RWPE1 (cell line): ENCODE measurements at regions not wholly inside any gene's neighbourhood (a gene's known extent, or its start where the extent isn't known, plus 50 kb on each side); places are given as distances from the start of the nearest gene placed in this dataset.

ENCODE experiments used
- CTCF ChIA-PET: fragments of 350-600 bp; sonication (Branson Sonifier 250); formaldehyde crosslinking; extraction: SDS; loops from one replicate; lab custom pipeline; 2021; lab: Yijun Ruan, JAX
- POLR2A ChIA-PET: fragments of 400-600 bp; formaldehyde crosslinking; extraction: SDS; loops from one replicate; lab custom pipeline; 2020; ENCODE audit warnings: antibody characterized with exemption; ENCODE audit not compliant: low non-redundant PET; lab: Yijun Ruan, JAX
- DNase-seq: peaks from one replicate; pipeline ENCODE4 v3.0.0; 2012; ENCODE audit warnings: low spot score
- H3K27ac ChIP-seq: fragments of 450-650 bp; 2 replicates; pipeline ENCODE4 v1.5.1; 2017
- TF ChIP-seq, protein P1 (sequence below): fragments of 450-650 bp; conservative IDR thresholded peaks from 2 replicates; pipeline ENCODE4 v1.5.1; 2017; ENCODE audit warnings: low read depth, mild to moderate bottlenecking

DNA sequence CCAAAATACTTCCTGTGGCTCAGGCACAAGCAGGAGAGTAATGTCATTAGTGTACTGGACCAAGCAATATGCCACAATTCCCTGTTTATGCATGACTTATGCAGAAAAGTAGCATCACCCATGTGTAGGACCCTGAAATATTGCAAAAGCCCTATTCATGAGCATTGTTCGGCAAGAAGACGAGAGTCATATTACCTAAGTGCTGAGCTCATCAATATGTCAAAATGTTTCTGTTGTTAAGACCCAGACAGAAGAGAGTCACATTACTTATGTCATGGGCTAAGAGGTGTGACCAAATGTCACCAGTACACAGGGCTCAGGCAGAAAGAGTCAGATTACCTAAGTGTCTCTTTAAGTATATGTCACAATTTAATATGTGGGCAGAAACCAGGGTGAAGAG, 1172.6 kb upstream of the AMELY start:
- TF ChIP-seq, protein P1, sequence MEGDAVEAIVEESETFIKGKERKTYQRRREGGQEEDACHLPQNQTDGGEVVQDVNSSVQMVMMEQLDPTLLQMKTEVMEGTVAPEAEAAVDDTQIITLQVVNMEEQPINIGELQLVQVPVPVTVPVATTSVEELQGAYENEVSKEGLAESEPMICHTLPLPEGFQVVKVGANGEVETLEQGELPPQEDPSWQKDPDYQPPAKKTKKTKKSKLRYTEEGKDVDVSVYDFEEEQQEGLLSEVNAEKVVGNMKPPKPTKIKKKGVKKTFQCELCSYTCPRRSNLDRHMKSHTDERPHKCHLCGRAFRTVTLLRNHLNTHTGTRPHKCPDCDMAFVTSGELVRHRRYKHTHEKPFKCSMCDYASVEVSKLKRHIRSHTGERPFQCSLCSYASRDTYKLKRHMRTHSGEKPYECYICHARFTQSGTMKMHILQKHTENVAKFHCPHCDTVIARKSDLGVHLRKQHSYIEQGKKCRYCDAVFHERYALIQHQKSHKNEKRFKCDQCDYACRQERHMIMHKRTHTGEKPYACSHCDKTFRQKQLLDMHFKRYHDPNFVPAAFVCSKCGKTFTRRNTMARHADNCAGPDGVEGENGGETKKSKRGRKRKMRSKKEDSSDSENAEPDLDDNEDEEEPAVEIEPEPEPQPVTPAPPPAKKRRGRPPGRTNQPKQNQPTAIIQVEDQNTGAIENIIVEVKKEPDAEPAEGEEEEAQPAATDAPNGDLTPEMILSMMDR, result no peak
- CTCF ChIA-PET, result no interaction called here
- no peak for DNase-seq
- POLR2A ChIA-PET, result no interaction called here
- H3K27ac ChIP-seq, result no peak overlapping the region

DNA sequence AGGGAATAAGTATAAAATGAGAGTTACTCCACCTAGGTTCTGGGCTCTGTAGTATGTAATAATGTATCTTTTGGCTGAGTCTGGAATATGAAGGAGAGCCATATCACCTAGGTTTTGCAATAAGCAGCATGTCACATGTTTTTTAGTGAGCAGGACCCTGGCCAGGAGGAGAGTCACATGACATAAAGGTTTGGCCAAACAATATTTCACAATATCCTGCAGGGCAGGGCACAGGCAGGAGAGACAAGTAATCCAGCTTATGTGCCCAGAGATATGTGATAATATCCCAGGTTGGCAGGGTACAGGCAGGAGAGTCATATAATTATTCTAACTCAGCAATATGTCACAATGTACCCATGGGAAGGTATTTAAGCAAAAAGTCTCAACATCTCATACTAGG, 1169.6 kb upstream of the AMELY start:
- DNase-seq, result no peak
- TF ChIP-seq, protein P1, result no peak
- no peak overlapping the region for H3K27ac ChIP-seq
- CTCF ChIA-PET, result no interaction called here
- POLR2A ChIA-PET, result no interaction called here

DNA sequence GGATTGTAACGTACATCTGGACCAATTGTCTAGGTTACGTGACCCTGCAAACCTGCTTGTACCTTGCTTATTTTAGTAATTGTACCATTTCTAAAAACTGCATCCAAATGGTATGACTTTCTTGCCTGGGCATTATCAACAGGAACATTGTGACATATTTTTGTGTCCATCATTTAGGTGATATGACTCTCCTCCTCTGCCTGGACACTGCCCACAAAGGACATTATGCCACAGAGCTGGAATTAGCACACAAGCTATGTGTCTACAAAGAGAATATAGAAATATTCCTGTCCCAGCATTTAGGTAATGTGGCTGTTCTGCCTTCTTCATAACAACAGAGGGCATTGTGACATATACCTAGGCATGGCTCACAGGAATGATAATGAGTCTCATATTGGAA, 1153.7 kb upstream of the AMELY start:
- no peak overlapping the region for H3K27ac ChIP-seq
- DNase-seq, result no peak
- TF ChIP-seq, protein P1, result no peak
- ChIA-PET CTCF (no interaction called here), POLR2A (no interaction called here)

DNA sequence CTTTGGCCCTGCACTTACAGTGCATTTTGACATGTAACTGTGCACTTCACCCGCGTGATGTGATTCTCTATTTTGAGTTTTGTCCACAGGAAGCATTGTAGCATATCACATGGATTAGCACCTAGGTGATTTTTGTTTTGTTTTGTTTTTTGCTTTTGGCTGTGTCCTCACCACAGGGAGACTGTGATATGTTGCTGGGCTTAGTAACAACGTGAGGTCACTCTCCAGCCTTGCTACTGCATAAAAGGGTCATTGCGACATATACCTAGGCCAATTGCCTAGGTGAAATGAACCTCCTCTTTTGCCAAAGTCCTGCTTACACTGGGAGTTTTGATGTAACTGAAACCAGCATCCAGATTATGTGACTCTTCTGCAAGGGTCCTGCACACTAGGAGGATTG, 1152.9 kb upstream of the AMELY start:
- no peak overlapping the region for H3K27ac ChIP-seq
- TF ChIP-seq, protein P1, result no peak
- DNase-seq, result no peak
- CTCF ChIA-PET, result no interaction called here
- POLR2A ChIA-PET, result no interaction called here

DNA sequence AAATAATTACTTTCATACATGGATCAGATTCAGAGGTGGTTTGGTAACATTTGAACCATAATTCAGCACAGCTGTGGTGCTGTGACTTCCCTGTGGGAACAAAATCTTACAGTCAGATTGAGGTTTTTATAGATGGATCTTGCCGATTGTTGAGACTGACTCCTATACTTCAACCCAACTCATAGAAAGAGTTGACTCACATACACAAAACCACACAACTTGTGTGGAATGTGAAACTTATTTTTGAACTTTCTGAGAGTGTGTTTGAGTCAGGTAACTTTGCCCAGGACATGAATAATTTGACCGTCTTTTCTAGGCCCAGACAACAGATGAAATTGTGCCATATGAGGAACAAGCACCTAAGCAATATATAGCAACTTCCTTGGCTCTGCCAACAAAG, 1152.4 kb upstream of the AMELY start:
- H3K27ac ChIP-seq, result no peak overlapping the region
- ChIA-PET POLR2A (no interaction called here), CTCF (no interaction called here)
- DNase-seq, result no peak
- TF ChIP-seq, protein P1, result no peak

DNA sequence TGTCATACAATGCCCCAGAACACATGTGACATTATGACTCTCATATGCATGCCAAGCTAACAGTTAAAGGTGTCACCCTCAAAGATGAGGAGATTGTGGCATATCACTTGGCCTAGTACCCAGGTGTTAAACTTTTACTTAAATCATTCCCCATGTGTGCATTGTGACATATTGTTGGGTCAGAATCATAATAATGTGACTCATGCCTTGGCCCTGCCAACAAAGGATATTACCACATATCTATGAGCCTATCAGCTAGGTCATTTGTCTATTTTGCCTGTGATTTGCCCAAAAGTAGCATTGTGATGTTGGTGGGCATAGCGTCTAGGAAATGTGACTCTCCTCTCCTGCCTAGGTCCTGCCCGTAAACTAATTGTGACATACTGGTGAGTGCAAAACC, 1147.1 kb upstream of the AMELY start:
- TF ChIP-seq, protein P1, result no peak
- no peak overlapping the region for H3K27ac ChIP-seq
- no peak for DNase-seq
- CTCF ChIA-PET, result no interaction called here
- POLR2A ChIA-PET, result no interaction called here

DNA sequence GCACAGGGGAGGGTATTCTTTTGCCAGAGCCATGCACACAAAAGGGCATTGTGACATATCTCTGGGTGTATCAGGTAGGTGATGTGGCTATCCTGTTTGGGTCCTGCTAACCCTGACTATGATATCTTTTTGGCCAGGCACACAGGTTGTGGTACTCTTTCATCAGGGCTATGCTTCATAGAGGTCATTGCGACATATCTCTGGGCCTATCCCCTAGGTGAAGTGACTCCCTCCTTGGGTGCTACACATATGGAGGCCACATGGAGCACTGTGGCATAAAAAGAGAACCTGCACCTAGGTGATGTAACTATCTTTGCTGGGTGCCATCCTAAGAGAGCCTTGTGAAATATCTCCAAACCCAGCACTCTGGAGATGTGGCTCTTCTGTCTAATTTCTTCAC, 1139.8 kb upstream of the AMELY start:
- no peak for DNase-seq
- CTCF ChIA-PET, result no interaction called here
- TF ChIP-seq, protein P1, result no peak
- POLR2A ChIA-PET, result no interaction called here
- H3K27ac ChIP-seq, result no peak overlapping the region
